ENCODE measurements at regions not wholly inside any gene's neighbourhood (a gene's known extent, or its start where the extent isn't known, plus 50 kb on each side); places are given as distances from the start of the nearest gene placed in this dataset.
"Not testable (repeated sequence)": the region's sequence is repeated elsewhere in the genome, so short reads cannot be mapped to it uniquely, and the experiment has no call there.

DNA sequence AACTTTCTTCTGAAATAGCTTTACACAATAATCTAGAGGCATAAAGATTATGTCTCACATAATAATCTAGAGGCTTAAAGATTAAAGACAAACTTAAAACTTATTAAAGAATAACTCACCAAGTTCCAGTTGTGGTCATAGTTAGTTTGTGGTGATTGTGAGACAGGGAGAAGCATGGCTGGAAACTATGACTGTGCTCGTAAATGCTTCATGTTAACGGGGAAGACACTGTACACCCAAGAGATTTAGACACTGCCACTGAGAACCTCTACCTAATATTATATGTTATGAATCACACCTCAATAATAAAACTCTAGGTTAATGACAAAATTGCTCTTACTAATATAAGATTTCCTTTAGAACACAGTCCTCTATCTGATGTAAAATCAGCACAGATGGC lies 541.6 kb downstream of the TMEM121 start:
- peaks cover 4% of the 10 kb centered on the region for H3K27me3 Mint-ChIP-seq (ENCODE audit: low read depth, poor library complexity)
- H3K4me1 Mint-ChIP-seq: no peaks in the 10 kb centered on the region
- no peaks in the 10 kb centered on the region for H3K36me3 Mint-ChIP-seq (ENCODE audit: low read depth)
- no peak overlapping the region for H3K27ac Mint-ChIP-seq
- TF ChIP-seq, protein P1, sequence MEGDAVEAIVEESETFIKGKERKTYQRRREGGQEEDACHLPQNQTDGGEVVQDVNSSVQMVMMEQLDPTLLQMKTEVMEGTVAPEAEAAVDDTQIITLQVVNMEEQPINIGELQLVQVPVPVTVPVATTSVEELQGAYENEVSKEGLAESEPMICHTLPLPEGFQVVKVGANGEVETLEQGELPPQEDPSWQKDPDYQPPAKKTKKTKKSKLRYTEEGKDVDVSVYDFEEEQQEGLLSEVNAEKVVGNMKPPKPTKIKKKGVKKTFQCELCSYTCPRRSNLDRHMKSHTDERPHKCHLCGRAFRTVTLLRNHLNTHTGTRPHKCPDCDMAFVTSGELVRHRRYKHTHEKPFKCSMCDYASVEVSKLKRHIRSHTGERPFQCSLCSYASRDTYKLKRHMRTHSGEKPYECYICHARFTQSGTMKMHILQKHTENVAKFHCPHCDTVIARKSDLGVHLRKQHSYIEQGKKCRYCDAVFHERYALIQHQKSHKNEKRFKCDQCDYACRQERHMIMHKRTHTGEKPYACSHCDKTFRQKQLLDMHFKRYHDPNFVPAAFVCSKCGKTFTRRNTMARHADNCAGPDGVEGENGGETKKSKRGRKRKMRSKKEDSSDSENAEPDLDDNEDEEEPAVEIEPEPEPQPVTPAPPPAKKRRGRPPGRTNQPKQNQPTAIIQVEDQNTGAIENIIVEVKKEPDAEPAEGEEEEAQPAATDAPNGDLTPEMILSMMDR (IDR thresholded peaks at IDR 0.05): no peak
- no peak for DNase-seq
- no peak overlapping the region for H3K4me3 Mint-ChIP-seq
- H3K9me3 Mint-ChIP-seq: peaks cover 84% of the 10 kb centered on the region

DNA sequence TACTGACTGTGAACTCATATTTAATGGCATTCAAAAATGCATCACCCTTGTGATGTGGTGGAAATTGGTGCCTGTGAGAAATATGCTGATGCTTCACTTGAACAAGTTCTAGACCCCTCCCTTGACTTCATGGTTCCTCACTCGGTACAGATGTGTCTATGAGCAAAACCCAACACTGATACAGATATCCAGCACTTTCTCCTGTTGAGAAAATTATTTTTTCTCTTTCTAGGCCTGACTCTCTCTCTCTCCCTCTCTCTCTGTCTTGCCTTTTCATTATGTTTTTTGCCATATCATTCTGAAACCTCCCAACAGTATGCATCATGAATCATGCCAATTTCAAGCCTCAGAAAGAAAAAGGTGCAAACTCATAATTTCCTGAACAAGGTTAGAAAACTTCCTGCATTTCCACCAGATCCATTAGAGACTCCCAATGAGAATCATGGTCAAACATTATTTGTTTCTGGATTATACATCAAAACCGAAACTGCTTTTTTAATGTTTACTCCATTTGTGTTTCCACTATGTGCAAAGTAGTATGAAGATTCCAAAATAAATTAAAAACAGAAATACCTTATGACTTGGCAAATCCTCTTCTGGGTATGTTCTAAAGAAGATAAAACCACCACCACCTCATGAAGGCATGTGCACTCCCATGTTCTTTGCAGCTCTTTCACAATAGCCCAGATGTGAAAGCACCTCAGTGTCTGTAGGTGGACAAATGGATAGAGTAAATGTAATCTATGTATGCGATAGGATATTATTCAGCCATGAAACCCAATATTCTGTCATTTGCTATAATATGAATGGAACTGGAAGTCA lies 543.6 kb downstream of the TMEM121 start:
- no peak overlapping the region for H3K4me3 Mint-ChIP-seq
- DNase-seq: no peak
- no peaks in the 10 kb centered on the region for H3K4me1 Mint-ChIP-seq
- H3K9me3 Mint-ChIP-seq: peaks cover 87% of the 10 kb centered on the region
- H3K36me3 Mint-ChIP-seq (ENCODE audit: low read depth): no peaks in the 10 kb centered on the region
- peaks cover 4% of the 10 kb centered on the region for H3K27me3 Mint-ChIP-seq (ENCODE audit: low read depth, poor library complexity)
- TF ChIP-seq, protein P1 (IDR thresholded peaks at IDR 0.05): no peak
- H3K27ac Mint-ChIP-seq: no peak overlapping the region

DNA sequence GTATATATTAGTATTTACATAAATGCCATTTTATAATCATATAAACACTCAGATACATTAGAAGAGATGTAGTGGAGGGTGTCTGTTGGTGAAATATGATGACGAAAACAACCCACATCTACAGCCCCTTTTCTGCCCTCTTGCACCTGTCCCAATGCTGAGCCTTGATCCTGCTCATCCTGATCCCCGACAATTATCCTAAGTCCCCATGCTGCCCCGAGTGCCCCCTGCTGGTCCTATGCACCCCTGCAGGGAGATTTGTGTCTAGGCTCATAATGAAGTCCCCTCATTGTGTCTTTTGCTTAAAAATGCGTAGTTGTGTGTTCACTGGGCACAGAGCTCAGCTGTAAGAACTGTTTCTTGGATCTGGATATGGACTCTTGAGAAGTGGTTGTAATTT lies 554.5 kb downstream of the TMEM121 start:
- Mint-ChIP-seq H3K36me3 (ENCODE audit: low read depth) (no peaks in the 10 kb centered on the region), H3K4me3 (no peak overlapping the region), H3K27me3 (ENCODE audit: low read depth, poor library complexity) (no peaks in the 10 kb centered on the region), H3K4me1 (no peaks in the 10 kb centered on the region), H3K9me3 (peaks cover 51% of the 10 kb centered on the region), H3K27ac (no peak overlapping the region)
- TF ChIP-seq, protein P1 (IDR thresholded peaks at IDR 0.05): no peak
- DNase-seq: no peak

DNA sequence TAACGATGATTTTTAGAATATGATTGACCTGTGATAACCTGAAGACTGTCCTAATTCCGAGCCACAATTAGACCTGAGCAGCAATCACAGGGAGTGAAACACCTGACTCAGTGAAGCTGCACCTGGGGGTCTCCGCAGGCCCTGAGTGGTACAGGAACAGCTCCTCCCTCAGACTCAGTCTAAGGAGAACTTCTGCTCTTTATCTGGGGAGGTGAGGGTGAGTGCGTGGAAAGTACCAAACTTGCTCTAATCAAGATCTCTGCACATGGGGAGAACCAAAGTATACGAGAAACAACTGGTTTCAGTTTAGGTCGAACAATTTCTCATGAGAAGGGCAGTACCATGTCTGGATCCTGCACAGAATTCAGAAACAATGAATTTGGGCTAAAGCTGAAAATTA lies 555.3 kb downstream of the TMEM121 start:
- not testable (repeated sequence) for H3K27me3 Mint-ChIP-seq (ENCODE audit: low read depth, poor library complexity); H3K27ac Mint-ChIP-seq; H3K4me3 Mint-ChIP-seq; DNase-seq; H3K4me1 Mint-ChIP-seq; H3K36me3 Mint-ChIP-seq (ENCODE audit: low read depth)
- peaks cover 56% of the 10 kb centered on the region for H3K9me3 Mint-ChIP-seq

- Mint-ChIP-seq H3K27me3 (ENCODE audit: low read depth, poor library complexity) (no peaks in the 10 kb centered on the region), H3K9me3 (peaks cover 47% of the 10 kb centered on the region), H3K36me3 (ENCODE audit: low read depth) (no peaks in the 10 kb centered on the region), H3K4me1 (no peaks in the 10 kb centered on the region), H3K27ac (no peak overlapping the region), H3K4me3 (no peak overlapping the region)
- TF ChIP-seq, protein P1 (IDR thresholded peaks at IDR 0.05): no peak
- DNase-seq: no peak
These were observed 556.7 kb downstream of the TMEM121 start for GRCh38 chr14:106083082-106083481.

DNA sequence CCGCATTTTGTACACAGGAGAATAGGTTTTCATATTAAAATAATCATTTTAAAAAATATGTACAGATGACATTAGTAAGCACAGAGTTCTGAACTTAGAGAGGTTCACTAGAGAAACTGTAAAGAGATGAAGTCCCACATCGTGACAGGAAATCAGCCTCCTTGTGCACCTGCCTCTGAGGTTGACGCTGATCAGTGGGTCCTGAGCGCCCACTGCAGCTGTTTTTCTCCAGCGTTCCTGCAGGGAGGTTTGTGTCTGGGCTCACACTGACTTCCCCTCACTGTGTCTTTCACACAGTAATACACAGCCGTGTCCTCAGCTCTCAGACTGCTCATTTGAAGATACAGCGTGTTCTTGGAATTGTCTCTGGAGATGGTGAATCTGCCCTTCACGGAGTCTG lies 561.5 kb downstream of the TMEM121 start:
- no peak for DNase-seq
- H3K4me3 Mint-ChIP-seq: no peak overlapping the region
- no peaks in the 10 kb centered on the region for H3K4me1 Mint-ChIP-seq
- TF ChIP-seq, protein P1 (IDR thresholded peaks at IDR 0.05): no peak
- peaks cover 21% of the 10 kb centered on the region for H3K9me3 Mint-ChIP-seq
- no peak overlapping the region for H3K27ac Mint-ChIP-seq
- no peaks in the 10 kb centered on the region for H3K27me3 Mint-ChIP-seq (ENCODE audit: low read depth, poor library complexity)
- H3K36me3 Mint-ChIP-seq (ENCODE audit: low read depth): no peaks in the 10 kb centered on the region

- not testable (repeated sequence) for H3K4me1 Mint-ChIP-seq; H3K27ac Mint-ChIP-seq; H3K4me3 Mint-ChIP-seq; H3K27me3 Mint-ChIP-seq (ENCODE audit: low read depth, poor library complexity); DNase-seq; H3K36me3 Mint-ChIP-seq (ENCODE audit: low read depth)
- H3K9me3 Mint-ChIP-seq: peaks cover 21% of the 10 kb centered on the region
These were observed 562.5 kb downstream of the TMEM121 start for GRCh38 chr14:106088860-106089259.
